ENCODE measurements at regions not wholly inside any gene's neighbourhood (a gene's known extent, or its start where the extent isn't known, plus 50 kb on each side); places are given as distances from the start of the nearest gene placed in this dataset.

DNA sequence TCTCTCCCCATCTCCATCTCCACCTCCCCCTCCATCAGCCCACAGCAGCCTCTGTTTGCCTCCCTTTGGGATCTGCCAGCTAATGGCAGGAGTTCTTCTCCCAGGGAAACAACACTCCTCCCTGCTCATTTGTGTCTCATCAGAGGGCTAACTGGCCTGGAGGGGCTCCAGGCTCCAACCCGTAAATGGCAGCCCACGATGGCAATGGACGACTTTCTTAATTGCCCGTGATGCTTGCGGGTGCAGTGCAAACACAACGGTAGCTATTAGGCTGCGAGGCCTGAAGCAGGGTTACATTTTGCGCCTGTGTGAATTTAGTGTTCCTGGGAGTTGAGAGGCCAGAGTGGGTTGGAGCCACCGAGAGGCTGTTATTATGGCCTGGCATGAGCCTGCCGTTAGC lies 285.1 kb downstream of the TNS1 start:
- H3K9ac ChIP-seq (ENCODE audit: low read length), result no peak overlapping the region
- no peak overlapping the region for H3K4me3 ChIP-seq (ENCODE audit: low read length)
- H3K27me3 ChIP-seq (ENCODE audit: insufficient read depth, low read length, poor library complexity), result no peaks in the 10 kb centered on the region
- H2BK5ac ChIP-seq (ENCODE audit: low read length), result no peak overlapping the region
- H3K79me2 ChIP-seq (ENCODE audit: control insufficient read depth, insufficient read depth, low read length), result no peaks in the 10 kb centered on the region
- no peak overlapping the region for H4K8ac ChIP-seq (ENCODE audit: low read depth, low read length)
- no peaks in the 10 kb centered on the region for H3K36me3 ChIP-seq (ENCODE audit: control insufficient read depth, insufficient read depth, low read length)
- no peak overlapping the region for H3K56ac ChIP-seq (ENCODE audit: low read length)
- H3K79me1 ChIP-seq (ENCODE audit: low read length), result no peaks in the 10 kb centered on the region
- no CpG with 5 or more reads among the region's 10 CpGs for WGBS (ENCODE audit: extremely low coverage, insufficient coverage, low lambda C conversion rate)
- no peak overlapping the region for H2AK5ac ChIP-seq (ENCODE audit: low read length)
- H3K4me2 ChIP-seq (ENCODE audit: low read length), result no peak overlapping the region
- no peak overlapping the region for H2BK15ac ChIP-seq (replicated peaks; ENCODE audit: low read depth)
- no peaks in the 10 kb centered on the region for H3K4me1 ChIP-seq (ENCODE audit: control insufficient read depth, low read depth, low read length)
- no peak overlapping the region for H3K23ac ChIP-seq (ENCODE audit: low read length)
- H3K27ac ChIP-seq (ENCODE audit: low read depth, low read length), result no peak overlapping the region
- H2BK120ac ChIP-seq (ENCODE audit: low read depth, low read length), result no peak overlapping the region
- H3K18ac ChIP-seq (ENCODE audit: low read length), result no peak overlapping the region
- H3K4ac ChIP-seq (ENCODE audit: low read depth, low read length), result no peak overlapping the region
- no peak for DNase-seq
- no peak overlapping the region for H4K5ac ChIP-seq (ENCODE audit: low read length)

DNA sequence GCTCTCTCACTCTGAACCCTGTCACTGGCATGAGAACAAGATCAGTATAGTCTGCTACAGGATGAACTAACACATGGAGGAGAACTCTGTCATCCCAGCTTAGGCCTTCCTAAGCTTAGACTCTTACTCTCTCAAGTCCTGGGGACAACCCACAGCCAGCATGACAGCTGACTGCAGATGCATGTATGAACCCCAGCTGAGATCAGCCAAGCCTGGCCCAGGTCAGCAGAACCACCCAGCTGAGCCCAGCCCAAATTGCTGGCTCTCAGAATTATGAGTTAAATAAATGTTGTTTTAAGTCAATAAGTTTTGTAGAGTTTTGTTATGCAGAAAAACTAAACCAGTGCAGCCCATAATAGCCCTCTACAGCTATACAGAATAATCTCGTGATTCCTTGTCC lies 287.3 kb downstream of the TNS1 start:
- Histone ChIP-seq H2BK5ac (ENCODE audit: low read length) (no peak overlapping the region), H3K4me1 (ENCODE audit: control insufficient read depth, low read depth, low read length) (no peaks in the 10 kb centered on the region), H3K27ac (ENCODE audit: low read depth, low read length) (no peak overlapping the region), H3K79me1 (ENCODE audit: low read length) (no peaks in the 10 kb centered on the region), H3K4me3 (ENCODE audit: low read length) (no peak overlapping the region), H2AK5ac (ENCODE audit: low read length) (no peak overlapping the region), H3K27me3 (ENCODE audit: insufficient read depth, low read length, poor library complexity) (no peaks in the 10 kb centered on the region), H3K4me2 (ENCODE audit: low read length) (no peak overlapping the region), H3K18ac (ENCODE audit: low read length) (no peak overlapping the region), H3K79me2 (ENCODE audit: control insufficient read depth, insufficient read depth, low read length) (no peaks in the 10 kb centered on the region), H3K4ac (ENCODE audit: low read depth, low read length) (no peak overlapping the region), H3K56ac (ENCODE audit: low read length) (no peak overlapping the region), H4K5ac (ENCODE audit: low read length) (no peak overlapping the region), H3K23ac (ENCODE audit: low read length) (no peak overlapping the region), H3K9ac (ENCODE audit: low read length) (no peak overlapping the region), H2BK120ac (ENCODE audit: low read depth, low read length) (no peak overlapping the region), H3K36me3 (ENCODE audit: control insufficient read depth, insufficient read depth, low read length) (no peaks in the 10 kb centered on the region), H4K8ac (ENCODE audit: low read depth, low read length) (no peak overlapping the region), H2BK15ac (replicated peaks; ENCODE audit: low read depth) (no peak overlapping the region)
- no peak for DNase-seq
- WGBS (ENCODE audit: extremely low coverage, insufficient coverage, low lambda C conversion rate), result no CpG with 5 or more reads among the region's 1 CpG

DNA sequence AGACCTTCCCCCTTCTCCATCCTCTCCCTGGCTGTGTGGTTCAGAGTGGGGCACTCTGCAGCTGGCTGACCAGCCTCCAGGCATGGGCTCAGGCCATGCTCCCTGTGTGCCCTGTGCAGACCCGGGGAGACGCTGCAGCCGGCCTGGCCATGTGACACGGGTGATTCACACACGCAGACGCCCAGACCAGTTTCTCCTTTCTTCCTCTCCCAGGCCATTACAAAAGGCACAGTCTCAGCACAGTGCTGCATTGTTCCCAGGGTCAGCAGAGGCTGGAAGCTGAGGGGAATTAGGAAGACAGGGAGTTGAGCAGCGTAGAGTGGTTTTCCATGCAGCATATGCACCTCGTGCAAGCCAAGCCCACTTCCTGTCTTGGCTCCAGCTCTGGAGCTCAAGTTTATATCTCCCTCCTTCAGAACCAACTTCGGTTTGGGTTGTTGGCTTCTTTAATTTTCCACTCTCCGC lies 288.5 kb downstream of the TNS1 start:
- Histone ChIP-seq H3K27me3 (ENCODE audit: insufficient read depth, low read length, poor library complexity) (no peaks in the 10 kb centered on the region), H3K4me1 (ENCODE audit: control insufficient read depth, low read depth, low read length) (peaks cover 6% of the 10 kb centered on the region), H3K9ac (ENCODE audit: low read length) (no peak overlapping the region), H4K5ac (ENCODE audit: low read length) (no peak overlapping the region), H3K4me3 (ENCODE audit: low read length) (no peak overlapping the region), H3K23ac (ENCODE audit: low read length) (no peak overlapping the region), H2AK5ac (ENCODE audit: low read length) (no peak overlapping the region), H2BK120ac (ENCODE audit: low read depth, low read length) (no peak overlapping the region), H2BK15ac (replicated peaks; ENCODE audit: low read depth) (no peak overlapping the region), H3K36me3 (ENCODE audit: control insufficient read depth, insufficient read depth, low read length) (no peaks in the 10 kb centered on the region), H4K8ac (ENCODE audit: low read depth, low read length) (no peak overlapping the region), H3K79me1 (ENCODE audit: low read length) (no peaks in the 10 kb centered on the region), H2BK5ac (ENCODE audit: low read length) (no peak overlapping the region), H3K4ac (ENCODE audit: low read depth, low read length) (no peak overlapping the region), H3K18ac (ENCODE audit: low read length) (no peak overlapping the region), H3K79me2 (ENCODE audit: control insufficient read depth, insufficient read depth, low read length) (no peaks in the 10 kb centered on the region), H3K27ac (ENCODE audit: low read depth, low read length) (no peak overlapping the region), H3K56ac (ENCODE audit: low read length) (no peak overlapping the region), H3K4me2 (ENCODE audit: low read length) (no peak overlapping the region)
- no CpG with 5 or more reads among the region's 10 CpGs for WGBS (ENCODE audit: extremely low coverage, insufficient coverage, low lambda C conversion rate)
- DNase-seq, result peak; percentile 25

DNA sequence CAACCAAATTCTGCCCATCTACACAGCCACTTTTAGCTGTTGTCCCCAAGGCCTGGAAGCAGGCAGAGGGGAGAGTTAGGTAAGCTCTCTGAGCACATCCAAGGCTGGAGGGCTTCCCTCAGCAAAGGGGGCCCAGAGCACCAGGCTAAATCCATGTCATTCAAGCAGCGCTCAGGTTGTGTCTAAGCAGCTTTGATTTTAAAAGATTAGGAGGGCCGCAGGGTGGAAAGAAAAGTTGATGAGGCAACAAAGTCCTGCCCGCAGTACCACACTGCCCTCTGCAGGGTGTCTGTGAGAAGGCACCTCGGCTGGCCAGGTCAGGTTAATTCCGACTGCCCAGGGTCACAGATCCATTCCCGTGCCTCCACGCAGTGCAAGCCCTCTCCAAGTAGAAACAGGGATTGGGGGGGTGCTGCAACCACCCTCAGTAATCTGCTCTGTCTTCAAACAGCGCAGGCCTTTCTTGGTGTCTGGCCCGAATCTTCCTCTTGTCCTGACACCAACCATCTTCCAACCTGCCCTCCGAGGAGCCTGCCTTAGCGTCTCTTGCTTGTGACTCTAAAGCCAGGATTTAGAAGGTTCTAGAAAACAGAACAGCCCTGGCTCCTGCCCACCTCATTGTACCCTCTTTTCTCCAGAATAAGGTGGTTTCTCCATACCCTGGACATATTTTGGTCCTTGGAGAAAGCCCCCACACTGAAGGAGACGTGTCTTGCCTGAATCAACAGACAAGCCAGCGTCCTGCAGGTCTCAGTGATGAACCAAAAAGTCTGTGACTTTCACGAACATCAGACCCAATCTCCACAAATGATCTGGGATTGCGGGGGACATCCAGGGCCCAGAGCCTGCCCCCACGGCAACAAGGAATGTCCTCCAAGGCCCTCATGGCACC lies 289.2 kb downstream of the TNS1 start:
- DNase-seq, result peak; percentile 83
- WGBS (ENCODE audit: extremely low coverage, insufficient coverage, low lambda C conversion rate), result no CpG with 5 or more reads among the region's 16 CpGs
- Histone ChIP-seq H3K56ac (ENCODE audit: low read length) (peak overlapping the region; percentile 65), H4K8ac (ENCODE audit: low read depth, low read length) (no peak overlapping the region), H3K79me1 (ENCODE audit: low read length) (no peaks in the 10 kb centered on the region), H2BK15ac (replicated peaks; ENCODE audit: low read depth) (no peak overlapping the region), H3K27ac (ENCODE audit: low read depth, low read length) (no peak overlapping the region), H3K36me3 (ENCODE audit: control insufficient read depth, insufficient read depth, low read length) (no peaks in the 10 kb centered on the region), H3K27me3 (ENCODE audit: insufficient read depth, low read length, poor library complexity) (no peaks in the 10 kb centered on the region), H2AK5ac (ENCODE audit: low read length) (peak overlapping the region; percentile 32), H3K4ac (ENCODE audit: low read depth, low read length) (no peak overlapping the region), H3K9ac (ENCODE audit: low read length) (peak overlapping the region; percentile 34), H3K18ac (ENCODE audit: low read length) (peak overlapping the region; percentile 13), H4K5ac (ENCODE audit: low read length) (no peak overlapping the region), H3K23ac (ENCODE audit: low read length) (no peak overlapping the region), H2BK120ac (ENCODE audit: low read depth, low read length) (no peak overlapping the region), H3K4me3 (ENCODE audit: low read length) (no peak overlapping the region), H3K4me1 (ENCODE audit: control insufficient read depth, low read depth, low read length) (peaks cover 6% of the 10 kb centered on the region), H2BK5ac (ENCODE audit: low read length) (no peak overlapping the region), H3K79me2 (ENCODE audit: control insufficient read depth, insufficient read depth, low read length) (no peaks in the 10 kb centered on the region), H3K4me2 (ENCODE audit: low read length) (no peak overlapping the region)

DNA sequence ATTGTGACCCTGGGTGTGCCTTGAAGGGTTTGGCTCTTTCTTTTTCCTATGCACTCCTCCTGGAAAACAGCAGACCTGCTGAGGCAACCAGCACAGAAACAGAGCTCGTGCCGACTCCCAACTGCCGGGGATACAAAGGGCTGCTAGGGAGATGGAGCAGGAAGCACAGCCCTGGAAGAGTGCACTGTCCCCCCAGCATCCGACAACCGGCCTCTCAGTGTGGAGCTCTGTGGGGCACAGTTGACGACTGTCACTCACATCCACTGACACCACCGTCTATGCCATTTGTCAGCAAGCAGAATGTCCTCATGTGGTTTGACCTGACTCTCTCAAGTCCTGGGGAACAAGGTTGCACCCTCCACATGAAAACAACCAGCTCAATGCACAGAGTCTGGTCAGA lies 290.4 kb downstream of the TNS1 start:
- no peak for DNase-seq
- H3K79me2 ChIP-seq (ENCODE audit: control insufficient read depth, insufficient read depth, low read length), result no peaks in the 10 kb centered on the region

More for the DNA sequence above, 290.4 kb downstream of the TNS1 start:
- Histone ChIP-seq H3K27me3 (ENCODE audit: insufficient read depth, low read length, poor library complexity) (no peaks in the 10 kb centered on the region), H3K9ac (ENCODE audit: low read length) (no peak overlapping the region), H3K4me3 (ENCODE audit: low read length) (no peak overlapping the region), H3K56ac (ENCODE audit: low read length) (no peak overlapping the region), H2BK120ac (ENCODE audit: low read depth, low read length) (no peak overlapping the region), H3K4me2 (ENCODE audit: low read length) (no peak overlapping the region), H3K23ac (ENCODE audit: low read length) (no peak overlapping the region), H2BK15ac (replicated peaks; ENCODE audit: low read depth) (no peak overlapping the region), H3K4me1 (ENCODE audit: control insufficient read depth, low read depth, low read length) (peaks cover 6% of the 10 kb centered on the region), H3K27ac (ENCODE audit: low read depth, low read length) (no peak overlapping the region), H3K79me1 (ENCODE audit: low read length) (no peaks in the 10 kb centered on the region), H4K5ac (ENCODE audit: low read length) (no peak overlapping the region), H2AK5ac (ENCODE audit: low read length) (no peak overlapping the region), H3K18ac (ENCODE audit: low read length) (no peak overlapping the region), H3K36me3 (ENCODE audit: control insufficient read depth, insufficient read depth, low read length) (no peaks in the 10 kb centered on the region), H3K4ac (ENCODE audit: low read depth, low read length) (no peak overlapping the region), H4K8ac (ENCODE audit: low read depth, low read length) (no peak overlapping the region), H2BK5ac (ENCODE audit: low read length) (no peak overlapping the region)
- WGBS (ENCODE audit: extremely low coverage, insufficient coverage, low lambda C conversion rate), result no CpG with 5 or more reads among the region's 7 CpGs
